Activated CD4-positive, alpha-beta T cell treated with anti-CD3 and anti-CD28 coated beads, Interleukin-2, Interleukin-6, amounts not matched to agents 100 ng/mL and 50 ng/mL, durations not matched to agents 16 hours and 8 hours (primary cell): ENCODE measurements at regions not wholly inside any gene's neighbourhood (a gene's known extent, or its start where the extent isn't known, plus 50 kb on each side); places are given as distances from the start of the nearest gene placed in this dataset.

Experiments
- DNase-seq: peaks from one replicate; pipeline ENCODE4 v3.0.0-alpha.2; 2020

GRCh38 chr2:45134014-45134413, 124.8 kb upstream of the SIX2 start:
- DNase-seq = no peak

GRCh38 chr2:45132551-45132950, 123.3 kb upstream of the SIX2 start:
- no peak for DNase-seq

GRCh38 chr2:45131587-45131986, 122.3 kb upstream of the SIX2 start:
- no peak for DNase-seq

- DNase-seq = no peak
Measured at GRCh38 chr2:45130736-45131135, 121.5 kb upstream of the SIX2 start.

DNA sequence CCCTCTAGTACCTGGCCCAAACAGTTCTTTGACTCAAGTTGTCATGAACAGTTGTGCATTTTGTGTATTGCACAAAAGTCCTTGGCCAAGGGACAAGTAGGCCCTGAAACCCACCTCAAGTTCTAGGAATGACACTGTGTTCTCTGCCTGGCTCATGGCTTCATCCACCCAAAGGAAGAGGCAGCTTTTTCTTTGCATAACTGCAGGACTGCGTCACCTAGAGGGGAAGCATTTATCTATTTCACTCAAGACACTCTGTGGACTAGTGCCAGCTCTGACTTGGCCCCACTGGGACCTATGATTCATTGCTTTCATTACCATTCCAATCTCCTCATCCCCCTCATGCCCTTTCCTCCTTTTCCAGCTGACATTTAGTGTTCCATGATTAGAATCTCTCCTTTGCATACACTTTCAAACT, 119.3 kb upstream of the SIX2 start:
- no peak for DNase-seq

DNA sequence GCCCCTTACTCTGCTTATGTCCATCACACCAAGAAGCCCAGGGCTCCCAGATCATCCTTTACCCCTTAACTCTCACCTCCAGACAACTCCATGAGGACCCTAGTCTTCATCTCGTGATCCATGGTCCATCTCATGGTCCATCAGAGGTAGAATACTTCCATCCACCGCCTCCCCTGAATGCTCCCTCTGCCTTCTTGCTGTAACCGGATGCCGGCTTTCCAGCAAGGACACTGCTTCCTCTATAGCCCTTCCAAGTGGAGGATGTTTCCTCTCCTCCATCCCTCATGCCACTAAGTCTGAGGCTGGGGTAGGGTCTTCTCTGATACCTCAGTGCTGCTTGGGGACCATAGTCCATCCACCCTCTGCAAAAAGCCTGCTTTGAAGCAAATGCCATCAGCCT, 118.6 kb upstream of the SIX2 start:
- no peak for DNase-seq

DNA sequence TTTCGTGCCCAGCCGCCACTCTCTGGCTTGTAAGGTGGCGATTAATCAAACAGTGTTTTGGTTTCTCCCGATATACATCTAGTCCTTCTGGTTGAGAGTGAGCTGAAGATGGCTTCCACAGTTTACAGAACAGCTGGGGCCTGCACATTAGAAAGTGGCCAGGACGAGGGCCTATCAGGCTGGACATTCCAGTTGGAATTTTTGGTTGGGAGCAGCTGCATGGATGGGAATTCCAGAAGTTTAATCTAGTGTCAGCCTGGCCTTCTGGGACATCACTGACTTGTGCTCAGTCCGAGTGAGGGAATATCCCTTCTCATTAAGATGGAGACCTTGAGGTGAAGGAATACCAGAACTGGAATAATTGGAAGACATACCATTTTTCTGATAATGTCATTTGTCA, 118.1 kb upstream of the SIX2 start:
- no peak for DNase-seq

DNA sequence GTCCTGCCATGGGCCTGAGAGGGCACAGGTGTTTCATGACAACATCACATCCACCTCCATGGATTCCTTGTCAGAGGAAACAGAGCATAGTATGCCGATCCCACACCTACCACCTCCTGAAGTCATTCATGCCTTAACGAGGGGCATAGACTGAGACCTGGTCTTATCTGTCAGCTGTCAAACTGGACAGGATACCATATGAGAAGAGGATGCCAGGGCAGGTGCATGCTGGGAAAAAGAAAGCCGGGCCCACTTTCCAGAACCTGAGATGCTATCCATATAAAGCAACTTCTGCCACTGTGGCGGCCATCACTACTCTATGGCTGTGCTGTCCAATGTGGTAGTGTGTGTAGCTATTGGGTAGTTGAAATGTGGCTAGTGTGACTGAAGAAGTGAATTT, 116.0 kb upstream of the SIX2 start:
- no peak for DNase-seq

DNA sequence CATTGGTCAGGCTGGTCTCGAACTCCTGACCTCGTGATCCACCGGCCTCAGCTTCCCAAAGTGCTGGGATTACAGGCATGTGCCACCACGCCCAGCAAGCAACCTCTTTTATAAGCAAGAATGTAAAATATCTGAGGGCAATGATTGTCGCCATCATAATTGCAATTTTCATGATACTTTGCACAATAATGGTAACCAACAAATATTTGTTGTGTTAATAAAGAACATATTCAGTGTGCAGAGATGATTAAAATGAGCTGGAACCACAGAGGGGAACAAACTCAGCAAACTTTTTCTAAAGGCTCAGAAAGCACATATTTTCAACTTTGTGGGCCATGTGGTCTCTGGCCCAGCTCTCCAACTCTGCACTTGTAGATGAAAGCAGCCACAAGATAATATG, 115.2 kb upstream of the SIX2 start:
- no peak for DNase-seq

DNA sequence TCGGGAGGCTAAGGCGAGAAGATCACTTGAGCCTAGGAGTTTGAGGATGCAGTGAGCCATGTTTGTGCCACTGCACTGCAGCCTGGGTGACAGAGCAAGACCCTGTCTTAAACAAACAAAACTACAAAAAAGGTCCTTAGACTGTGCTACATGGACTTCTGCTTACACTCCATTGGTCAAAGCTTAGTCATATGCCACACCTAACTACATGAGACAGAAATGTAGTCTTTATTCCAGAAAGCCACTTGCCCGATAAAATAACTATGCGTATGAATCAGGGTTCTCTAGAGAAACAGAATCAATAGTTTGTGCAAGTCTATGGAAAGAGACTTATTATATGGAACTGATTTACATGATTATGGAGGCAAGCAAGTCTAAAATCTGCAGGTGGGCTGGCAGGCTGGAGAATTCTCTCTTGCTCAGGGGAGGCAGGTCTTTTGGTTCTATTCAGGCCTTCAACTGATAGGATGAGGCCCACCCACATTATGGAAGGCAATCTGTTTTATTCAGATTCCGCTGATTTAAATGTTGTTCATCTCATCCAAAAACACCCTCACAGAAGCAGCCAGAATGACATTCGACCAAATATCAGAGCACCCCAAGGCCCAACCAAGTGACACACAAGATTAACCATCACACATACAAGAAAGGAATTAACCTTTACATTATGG, 114.4 kb upstream of the SIX2 start:
- no peak for DNase-seq

DNA sequence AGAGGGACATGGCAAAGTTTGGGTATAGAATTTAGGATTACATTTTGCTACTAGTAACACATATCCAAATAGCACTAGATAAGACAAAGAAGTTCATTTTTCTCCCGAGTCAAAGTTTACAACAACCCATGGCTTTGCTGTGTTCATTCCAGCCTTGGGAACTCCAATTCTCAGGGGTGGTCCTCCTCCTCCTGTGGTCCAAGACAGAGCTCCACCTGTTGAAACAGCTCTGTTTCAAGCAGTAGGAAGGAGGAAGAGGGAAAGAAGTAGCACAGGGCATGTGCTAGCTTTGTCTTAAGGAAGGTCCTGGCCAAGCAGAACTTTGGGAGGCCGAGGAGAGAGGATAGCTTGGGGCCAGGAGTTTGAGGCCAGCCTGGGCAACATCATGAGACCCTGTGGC, 113.8 kb upstream of the SIX2 start:
- DNase-seq = no peak

GRCh38 chr2:45121236-45121927, 112.1 kb upstream of the SIX2 start:
- DNase-seq = no peak

DNA sequence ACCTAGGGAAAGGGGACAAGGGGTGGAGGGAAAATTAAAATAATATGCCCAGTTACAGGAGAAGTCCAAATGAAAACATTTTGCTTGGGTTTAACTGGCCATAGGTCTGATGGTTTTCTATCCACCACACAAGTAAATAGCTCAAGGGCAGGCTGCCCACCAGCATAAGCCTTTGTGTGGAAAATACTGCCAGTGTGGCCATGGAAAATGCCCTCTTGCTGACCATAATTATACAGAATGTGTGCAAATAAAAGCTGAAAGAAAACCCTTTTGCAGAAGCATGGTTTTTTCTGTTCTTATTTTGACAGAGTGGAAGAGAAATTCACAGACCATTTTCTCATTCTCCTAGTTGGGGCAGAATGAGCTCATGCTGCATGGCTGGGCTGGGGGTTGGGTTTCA, 111.3 kb upstream of the SIX2 start:
- DNase-seq = no peak

DNA sequence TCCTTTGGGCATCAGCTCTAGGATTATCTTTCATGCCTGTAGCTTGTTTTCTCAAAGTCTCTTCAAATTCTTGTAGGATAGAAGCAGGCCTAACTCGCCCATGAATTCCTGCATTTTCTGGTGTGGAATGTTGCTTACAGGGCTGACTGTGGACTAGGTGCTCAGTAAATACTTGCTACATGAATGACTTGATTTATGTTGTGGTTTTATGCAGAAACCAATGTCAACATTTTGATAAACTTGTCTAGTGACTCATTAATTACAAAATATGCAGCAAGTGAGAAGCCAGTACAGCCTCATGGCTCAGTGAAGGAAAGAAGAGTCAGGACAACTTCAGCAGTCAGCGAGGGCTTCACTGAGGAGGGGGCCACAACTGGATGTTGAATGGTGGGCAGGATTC, 110.6 kb upstream of the SIX2 start:
- DNase-seq = no peak

DNA sequence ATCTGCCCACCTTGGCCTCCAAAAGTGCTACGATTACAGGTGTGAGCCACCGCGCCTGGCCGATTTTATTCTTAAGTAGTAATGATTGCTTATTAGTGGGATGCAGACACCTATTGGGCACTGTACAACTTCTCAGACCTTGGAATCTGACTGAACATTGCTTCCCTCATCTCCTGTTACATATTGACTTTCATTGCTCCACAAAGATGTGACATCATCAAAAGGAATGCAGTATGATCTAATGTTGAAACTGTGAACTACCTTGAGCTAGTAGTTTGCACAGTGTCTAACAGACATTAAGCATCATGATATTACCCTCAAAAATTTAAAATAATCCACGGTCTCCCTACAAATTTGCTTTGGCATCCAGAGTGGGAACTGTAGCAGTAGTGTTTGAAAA, 109.8 kb upstream of the SIX2 start:
- DNase-seq = no peak

DNA sequence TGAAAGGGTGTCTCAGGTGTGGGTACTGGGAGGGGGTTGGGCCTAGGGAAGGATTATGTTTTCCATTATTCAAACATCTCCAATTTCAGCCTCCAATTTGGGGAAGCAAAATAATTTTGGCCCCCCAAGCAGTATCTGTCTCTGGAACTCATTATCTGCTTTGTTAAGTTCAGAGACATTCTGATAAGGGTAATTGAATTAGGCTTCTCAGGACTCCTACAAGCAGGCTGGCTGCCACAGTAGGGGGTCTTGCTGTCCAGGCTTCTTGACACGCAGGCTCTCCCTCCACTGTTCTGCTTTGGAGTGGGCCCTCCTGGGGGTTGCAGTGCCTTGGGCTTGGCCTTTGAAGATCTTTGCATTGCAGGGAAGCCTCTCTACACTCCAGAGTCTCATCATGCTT, 108.1 kb upstream of the SIX2 start:
- no peak for DNase-seq

GRCh38 chr2:45115181-45115580, 105.9 kb upstream of the SIX2 start:
- no peak for DNase-seq

- no peak for DNase-seq
Measured at GRCh38 chr2:45114221-45114955, 105.1 kb upstream of the SIX2 start.

DNA sequence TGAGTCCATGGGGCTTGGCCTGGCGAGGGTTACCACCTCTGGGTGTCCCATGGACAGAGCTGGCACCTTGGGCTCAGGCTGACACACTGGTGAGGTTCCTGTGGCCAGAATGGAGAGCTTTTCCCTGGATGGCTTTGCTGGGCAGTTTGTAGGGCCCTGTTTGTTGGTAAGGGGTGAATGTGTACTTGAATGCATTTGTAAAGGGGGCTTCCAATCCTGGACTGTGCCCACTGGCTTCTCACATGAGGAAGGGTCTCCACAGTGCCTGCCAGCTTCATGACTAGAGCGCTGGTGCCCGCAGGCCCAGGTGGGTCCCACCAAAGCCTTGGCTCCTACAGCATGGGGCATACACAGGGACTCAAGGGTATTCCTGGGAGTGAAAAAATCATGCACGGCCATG, 103.5 kb upstream of the SIX2 start:
- no peak for DNase-seq

DNA sequence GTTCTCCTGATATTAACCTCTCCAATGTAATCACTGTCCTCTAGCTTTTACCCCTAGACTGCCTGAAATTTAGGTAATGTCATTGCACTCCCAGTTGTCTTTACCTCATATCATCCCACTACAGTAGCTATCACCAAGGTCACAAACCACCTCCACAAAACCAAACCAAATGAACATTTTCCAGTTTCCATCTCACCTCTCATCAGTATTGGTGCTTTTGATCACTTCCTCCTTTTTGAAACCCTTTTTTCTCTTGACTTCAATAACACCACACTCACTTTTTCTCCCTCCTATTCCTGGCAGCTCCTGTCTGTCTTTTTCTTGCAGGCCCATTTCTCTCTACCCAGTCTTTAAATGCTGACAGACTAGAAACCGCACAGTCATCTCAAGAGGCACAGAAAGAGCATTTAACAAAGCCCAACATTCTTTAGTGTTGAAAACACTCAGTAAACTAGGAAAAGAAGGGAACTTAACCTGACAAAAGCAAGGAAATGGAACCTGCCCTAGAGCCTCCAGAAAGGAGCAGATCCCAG, 95.9 kb upstream of the SIX2 start:
- no peak for DNase-seq

DNA sequence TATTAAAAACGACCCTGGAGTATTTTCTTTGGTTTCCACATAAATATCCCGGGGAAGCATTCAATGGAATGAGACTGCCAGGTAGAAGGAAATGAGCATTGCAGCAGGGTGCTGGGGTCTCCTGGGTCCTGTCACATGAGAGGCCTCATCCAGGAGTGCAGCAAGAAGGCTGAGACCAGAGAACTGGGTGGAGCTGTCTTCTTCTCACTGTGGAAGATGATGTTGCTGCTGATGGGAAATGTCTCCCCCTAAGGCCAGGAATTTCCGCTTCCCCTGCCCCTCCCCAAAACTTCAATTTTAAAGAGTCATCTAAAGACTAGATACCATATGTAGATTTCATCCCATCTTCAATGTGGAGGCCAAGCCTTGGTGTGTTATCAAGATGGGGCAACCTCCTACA, 95.2 kb upstream of the SIX2 start:
- DNase-seq = no peak

DNA sequence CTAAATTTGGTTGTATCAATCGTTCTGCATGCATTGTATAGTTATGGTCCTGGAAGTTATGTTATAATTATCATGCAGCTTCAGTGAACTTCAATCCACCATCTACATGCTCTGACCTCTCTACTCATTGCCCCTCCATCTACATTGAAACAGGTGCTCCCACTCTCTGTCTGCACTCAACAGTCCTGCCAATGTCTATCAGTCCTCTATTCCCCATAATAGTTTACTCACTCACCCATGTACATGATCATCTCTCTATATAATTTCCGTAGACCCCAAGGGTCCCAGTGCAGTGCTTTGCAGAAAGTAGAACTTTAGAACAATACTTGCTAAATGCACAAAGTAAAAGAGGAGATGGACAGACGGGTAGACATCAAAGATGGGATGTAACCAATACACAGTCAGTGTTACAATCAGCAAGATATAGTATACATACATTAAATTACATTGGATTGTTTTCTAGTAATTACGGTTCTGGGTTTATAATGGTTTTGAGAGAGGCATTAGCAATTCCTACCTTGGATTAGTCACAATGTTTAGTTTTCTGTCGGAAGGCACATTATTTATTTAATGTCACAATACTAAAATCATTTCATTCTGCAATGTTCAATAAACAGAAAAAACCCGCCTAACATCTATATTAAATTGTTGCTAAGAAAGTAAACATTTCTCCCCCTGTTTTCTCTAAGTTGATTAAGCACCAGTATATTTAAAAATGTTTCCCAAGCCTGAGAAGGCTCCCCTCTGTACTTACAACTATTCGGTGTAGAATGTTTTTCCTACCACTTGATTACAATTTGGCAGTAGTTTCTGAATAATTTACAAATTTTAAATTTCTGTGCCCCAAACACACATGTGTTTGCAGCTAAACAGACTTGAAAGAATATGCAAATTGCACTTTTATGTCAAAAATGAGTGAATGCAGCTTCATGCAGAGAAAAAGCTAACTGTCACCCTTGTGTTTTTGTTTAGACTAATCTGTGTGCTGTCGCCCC, 94.4 kb upstream of the SIX2 start:
- no peak for DNase-seq
